NOMO-1 treated with DMSO at 0.1 percent for 48 hours (cell line): ENCODE measurements at regions not wholly inside any gene's neighbourhood (a gene's known extent, or its start where the extent isn't known, plus 50 kb on each side); places are given as distances from the start of the nearest gene placed in this dataset.

Source experiments
- DNase-seq: peaks from one replicate; lab custom pipeline; 2025; ENCODE audit not compliant: unreplicated experiment; lab: John Stamatoyannopoulos, UW

DNA sequence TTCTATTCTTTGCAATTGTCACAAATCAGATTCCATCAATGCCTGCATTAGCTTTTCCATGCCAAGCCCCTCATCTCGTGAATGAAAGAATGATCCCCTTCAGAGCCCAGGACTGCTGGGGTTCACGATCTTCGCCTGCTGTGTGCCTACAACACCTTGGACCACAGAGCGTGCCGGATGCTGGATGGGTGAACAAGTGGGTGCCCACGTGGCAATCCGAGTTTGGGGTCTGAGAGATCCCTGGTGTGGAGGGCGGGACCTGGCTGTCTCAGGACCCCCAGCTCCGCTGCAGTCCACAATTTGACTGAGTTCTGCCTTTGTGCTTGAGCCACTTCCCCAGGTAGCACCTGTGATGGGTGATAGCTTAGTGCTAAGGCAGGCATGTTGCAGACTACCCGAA, 317.0 kb downstream of the GALR1 start:
- no peak for DNase-seq

DNA sequence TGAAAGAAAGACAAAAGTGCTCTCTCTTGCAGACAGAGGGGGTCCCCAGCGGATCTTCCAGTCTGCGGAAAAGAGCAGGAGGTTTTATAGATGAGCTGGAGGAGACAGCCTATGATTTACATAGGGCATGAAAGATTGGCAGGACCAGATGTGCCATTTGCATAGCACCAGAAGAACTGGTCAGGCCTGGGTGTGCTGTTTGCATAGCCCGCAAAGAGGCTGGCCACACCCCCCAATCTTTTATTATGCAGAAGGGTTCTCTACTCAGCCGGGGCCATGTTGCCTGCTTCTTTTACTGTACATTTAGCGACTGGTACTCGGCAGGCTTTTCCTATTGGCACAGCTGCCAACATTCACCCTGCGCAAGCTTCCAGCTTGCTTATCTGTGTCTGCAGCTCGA, 317.6 kb downstream of the GALR1 start:
- no peak for DNase-seq

DNA sequence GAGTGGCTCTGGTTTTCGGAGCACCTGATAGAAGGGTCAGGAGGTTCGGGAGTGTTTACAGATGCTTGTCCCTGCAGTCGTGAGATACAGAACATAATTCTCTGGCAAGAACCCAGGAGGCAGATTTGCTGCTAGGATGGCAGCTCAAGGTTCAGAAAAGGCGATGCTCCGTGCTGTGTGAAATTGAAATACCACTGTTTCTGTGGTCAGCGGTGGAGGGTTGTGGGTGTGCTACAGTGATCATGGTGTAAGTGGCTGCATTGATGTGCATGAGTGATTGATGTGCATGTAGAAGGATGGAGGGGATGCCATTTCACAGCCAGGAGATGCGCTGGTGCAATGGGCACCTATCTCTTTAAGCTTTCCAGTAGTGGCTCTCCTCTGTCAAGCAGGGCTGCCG, 322.1 kb downstream of the GALR1 start:
- no peak for DNase-seq

DNA sequence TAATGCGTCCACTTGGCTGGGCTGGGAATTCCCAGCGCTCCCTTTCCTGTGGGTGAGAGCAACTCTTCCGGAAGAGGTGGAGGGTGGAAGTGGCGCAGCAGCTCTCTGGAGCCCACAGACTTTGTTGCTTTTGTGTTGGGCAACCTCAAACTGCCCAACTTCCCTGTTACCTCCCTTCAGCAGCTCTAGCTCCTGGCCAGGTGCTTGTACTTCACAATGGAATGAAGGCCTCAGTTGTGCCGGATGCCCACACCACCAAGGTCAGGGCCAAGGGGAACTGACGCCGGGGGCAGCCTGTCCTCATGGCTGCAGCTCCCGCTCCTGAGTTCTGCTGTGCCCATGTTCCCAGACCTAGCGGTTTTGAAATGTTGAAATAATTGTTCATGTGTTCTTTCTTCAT, 322.9 kb downstream of the GALR1 start:
- DNase-seq, result peak; percentile 67

DNA sequence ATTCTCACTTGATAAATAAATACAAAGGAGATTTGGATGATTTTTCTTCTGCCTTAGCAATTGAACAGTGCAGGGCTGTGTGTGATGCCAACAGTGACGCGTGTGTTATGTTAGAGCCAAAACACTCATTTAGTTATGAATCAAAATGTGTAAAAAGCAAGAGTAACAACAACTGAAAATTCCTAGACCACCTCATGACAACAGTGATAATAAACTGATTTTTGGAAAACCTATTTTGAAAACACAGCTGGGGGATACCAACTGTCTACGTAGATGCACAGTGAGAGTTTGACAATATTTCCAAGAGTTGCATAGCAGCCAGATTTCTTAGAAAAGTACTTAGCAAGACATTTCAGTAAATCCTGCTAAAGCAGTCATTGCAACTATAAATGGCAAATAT, 323.9 kb downstream of the GALR1 start:
- no peak for DNase-seq

DNA sequence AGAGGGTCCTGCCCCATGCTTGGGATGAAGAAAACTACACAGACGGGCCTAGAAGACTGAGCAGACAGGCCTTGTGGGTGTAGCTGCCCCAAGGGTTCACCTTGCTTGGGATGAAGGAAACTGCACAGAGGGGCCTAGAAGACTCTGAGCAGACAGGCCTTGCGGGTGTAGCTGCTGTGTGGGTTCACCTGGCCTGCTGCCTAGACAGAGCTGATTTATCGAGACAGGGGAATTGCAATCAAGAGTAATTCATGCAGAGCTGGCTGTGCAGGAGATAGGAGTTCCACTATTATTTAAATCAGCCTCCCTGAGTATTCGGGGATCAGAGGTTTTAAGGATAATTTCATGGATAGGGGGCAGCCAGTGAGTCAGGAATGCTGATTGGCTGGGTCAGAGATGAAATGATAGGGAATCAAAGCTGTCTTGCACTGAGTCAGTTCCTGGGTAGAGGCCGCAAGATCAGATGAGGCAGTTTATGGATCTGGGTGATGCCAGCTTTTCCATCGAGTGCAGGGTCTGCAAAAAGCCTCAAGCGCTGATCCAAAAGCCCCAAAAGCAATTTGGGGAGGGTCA, 341.4 kb downstream of the GALR1 start:
- DNase-seq, result no peak

DNA sequence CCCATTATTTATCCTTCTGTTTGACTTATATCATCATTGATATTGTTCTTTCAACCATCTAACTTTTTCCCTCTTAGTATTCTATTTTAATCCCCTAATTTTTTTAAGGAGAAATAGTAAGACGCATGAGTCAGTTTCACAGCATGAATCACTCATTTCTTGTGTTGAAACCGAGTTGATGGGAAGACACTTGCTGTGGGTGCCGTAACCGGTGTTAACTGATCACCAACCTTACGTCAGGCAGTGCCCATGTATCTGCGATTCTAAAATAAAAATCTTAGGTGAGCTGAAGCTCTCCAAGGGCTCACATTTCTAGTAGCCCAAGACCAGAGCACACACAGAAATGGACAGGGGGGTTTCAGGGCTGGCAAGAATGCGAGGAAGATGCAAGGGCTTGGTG, 348.1 kb downstream of the GALR1 start:
- DNase-seq, result peak; percentile 5

DNA sequence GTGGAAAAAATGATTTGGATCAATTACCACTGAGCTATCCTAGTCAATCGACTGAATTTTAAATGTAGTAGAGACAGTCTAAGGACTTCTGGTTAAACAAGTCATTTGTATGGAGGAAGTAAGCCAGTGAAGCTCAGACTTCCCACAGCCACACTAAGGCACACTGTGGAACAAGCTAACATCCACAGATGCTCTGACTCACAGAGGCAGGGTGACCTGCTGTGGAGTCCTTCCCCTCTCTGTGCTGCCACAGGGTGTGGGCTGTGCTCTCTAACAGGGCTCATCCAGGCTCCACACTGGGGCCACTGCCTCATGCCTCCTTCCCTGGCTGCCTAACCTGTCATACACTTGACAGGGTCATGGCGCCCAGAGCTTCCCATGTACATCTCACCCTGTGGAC, 351.0 kb downstream of the GALR1 start:
- no peak for DNase-seq

DNA sequence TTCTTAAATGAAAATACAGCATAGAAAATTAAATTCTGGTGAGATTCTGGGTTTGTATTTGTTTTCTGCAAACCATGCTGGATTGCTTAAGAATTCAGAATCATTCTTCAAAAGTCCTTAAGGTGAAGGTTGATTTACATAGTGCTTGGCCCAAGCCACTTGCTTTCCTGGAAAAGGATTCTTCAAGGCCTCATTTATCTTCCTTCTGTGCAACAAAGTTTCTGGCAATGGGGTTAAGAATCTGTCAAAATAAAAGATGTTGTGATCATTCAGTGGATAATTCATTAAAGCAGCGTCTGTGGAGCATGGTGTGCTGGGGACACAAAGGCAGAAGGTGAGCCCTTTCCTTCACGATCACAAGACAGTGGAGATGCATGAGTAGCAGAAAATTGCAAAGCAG, 351.9 kb downstream of the GALR1 start:
- DNase-seq, result no peak

DNA sequence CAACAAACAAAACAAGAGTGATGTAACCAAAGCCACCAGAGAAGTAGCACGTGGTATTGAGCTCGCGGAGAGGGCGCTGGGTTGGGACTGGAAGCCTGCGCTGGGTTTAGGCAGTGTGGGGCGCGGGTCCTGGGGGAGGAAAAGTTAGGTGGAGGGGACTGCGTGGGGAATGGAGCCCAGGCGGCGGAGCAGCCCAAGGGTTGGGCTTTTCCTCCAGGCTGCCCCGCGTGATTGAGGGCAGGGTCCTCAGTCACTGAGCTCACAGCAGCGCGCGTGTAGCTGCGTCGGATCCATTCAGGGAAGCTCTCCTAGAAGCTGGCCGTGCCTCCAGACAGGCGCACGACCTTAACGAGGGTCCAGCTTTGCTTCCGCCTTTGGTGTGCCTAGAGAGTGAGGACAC, 357.4 kb downstream of the GALR1 start:
- no peak for DNase-seq

DNA sequence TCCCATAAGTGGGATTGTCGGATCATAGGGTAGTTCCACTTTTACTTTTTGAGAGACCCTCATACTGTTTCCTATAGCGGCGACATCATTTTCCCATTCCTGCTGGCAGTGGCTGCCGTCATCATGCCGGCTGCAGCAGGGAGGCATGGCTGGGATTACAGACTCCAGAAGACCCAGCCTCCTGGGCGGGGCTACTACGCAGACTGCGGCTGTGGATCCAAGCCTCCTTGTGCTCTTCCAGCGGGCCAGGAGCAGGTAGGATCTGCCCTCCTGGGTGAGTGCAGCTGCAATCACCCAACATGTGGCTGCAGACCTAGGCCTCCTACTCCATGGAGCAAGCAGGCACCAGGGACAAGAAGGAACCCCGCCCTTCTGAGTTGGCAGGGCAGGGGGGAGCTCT, 359.2 kb downstream of the GALR1 start:
- no peak for DNase-seq

DNA sequence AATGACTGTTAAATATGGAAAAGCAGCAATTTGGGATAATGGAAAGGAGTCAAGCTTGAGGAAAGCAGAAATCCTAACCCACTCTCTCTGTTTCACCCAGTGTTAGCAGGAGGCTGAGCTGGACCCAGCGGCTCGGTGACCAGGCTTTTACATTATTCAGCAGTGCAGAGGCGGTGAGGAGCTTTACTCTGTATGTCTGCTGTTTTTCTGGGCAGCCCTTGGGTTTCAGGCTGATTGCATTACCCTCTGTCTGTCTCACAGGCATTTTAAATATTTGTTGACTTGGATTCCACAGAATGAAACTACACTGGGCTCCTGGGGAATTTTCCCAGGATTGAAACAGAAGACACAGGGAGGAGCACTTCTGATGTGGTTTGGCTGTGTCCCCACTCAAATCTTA, 368.0 kb downstream of the GALR1 start:
- no peak for DNase-seq

DNA sequence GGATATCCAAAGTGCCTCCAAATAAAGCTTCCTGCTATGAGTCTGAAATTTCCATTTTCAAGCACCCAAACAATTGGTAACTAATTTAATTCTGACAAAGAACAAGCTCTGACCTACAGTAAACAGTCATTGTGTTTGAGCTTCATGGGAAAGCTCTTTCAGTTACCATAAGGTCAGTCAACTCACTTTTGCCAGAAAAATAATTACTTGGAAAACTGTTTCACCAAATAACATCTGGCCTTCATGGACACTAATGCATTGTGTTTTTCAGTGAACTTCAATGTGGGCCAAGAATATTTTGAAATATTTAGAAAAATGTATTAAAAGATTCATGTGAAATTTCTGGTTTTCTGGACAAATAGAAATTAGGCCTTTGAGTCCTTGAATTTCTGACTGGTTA, 369.9 kb downstream of the GALR1 start:
- no peak for DNase-seq

DNA sequence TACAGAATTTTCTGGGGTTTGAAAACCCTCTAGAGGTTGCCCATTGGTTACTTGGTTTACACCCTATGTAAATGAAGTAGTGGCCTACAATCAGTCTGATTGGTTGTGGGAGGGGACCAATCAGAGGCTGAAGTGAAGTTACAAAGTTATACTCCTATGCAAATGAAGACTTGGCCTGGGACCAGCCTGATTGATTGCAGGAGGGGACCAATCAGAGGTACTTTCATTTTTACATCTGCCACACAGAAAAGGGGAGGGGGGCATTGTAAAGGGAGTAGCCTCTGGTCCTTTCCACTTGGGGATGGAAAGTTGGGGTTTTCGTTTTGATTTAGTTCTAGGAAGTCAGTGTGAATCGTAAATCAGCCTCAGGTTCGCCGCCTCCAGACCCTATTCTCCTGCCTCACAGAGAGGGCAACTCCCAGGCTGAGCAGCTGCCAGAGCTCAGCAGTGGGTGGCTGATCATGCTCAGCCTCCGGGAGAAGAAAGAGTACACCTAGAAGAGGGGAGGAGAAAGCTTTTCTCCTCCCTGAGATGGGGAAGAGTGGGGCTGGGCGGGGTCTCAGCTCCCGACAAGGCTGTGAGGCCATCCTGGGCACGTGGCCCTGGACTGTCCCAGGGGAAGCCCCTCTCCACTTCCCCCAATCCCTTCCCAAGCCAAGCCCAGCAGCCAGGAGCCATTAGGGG, 372.5 kb downstream of the GALR1 start:
- peak; percentile 2 for DNase-seq

DNA sequence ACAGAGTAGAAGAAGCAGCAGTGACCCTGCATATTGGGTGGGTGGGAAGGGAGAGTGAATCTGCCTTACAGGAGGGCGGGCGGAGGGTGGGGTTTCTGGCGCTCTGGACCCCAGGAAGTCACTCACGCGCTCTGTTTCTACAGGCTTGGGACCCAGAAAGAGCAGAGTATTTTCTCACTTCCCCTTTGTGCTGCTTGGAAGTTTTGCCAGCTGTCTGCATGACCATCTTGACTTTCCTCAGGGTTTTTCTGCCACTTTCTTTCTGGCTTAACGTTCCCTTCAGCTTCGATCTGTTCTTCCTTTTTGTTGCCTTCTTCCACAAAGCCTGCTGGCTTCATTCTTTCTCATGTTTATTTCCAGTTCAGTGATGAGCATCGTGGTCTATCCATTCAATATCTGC, 383.1 kb downstream of the GALR1 start:
- peak; percentile 37 for DNase-seq

DNA sequence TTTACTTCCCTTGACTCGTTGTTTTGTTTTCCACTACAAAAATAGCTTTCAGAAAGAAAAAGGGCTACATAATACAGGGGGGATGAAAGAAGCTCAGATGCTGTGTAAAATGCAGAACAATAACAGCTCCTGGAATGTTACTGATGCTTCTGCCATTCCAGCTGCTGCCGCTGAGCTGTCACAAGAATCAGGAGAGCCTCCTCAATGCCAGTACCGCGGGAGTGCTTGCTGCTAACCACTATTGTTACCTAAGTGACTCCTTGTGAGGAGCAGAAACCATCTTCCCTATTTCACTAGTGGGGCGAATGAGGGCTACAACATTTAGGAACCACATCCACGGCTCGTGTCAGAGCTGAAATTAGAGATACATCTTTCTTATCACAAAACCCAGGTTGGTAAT, 384.8 kb downstream of the GALR1 start:
- no peak for DNase-seq

DNA sequence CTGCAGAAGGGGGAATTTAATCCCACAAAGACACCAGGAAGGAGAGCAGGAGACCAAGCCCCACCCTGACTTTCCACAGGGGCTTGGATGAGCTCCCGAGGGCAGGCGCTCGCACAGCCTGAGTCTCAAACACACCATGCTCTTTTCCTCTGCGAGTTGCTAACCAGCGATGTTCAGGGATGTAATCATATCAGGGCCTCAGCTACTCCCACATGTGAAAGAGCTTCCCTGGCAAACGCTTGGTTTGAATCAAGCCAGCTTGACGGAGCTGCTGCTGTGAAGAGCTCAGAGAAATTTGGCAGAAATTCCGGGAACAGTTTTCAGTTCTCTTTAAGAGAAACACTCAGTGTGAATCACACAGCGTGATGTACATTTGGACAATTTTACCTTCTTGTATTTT, 385.8 kb downstream of the GALR1 start:
- DNase-seq, result no peak

DNA sequence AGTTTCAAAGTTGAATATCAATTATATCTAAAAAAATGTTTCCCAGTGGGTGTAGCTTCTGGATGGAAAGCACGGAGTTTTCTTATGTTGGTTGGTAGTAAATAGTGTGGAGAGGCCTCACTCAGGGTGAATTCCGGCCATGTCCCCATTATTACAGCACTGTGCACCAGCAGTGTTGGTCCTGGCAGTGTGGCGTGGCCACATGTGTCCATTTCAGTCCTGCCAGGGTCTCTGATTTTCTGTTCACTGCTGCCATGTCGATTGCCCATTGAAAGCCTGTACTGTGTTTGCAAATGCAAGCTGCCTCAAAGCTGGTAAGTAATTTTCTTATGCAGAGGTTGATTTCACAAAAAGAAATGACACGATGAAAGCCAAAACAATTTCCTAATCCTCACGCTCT, 386.2 kb downstream of the GALR1 start:
- DNase-seq, result no peak

DNA sequence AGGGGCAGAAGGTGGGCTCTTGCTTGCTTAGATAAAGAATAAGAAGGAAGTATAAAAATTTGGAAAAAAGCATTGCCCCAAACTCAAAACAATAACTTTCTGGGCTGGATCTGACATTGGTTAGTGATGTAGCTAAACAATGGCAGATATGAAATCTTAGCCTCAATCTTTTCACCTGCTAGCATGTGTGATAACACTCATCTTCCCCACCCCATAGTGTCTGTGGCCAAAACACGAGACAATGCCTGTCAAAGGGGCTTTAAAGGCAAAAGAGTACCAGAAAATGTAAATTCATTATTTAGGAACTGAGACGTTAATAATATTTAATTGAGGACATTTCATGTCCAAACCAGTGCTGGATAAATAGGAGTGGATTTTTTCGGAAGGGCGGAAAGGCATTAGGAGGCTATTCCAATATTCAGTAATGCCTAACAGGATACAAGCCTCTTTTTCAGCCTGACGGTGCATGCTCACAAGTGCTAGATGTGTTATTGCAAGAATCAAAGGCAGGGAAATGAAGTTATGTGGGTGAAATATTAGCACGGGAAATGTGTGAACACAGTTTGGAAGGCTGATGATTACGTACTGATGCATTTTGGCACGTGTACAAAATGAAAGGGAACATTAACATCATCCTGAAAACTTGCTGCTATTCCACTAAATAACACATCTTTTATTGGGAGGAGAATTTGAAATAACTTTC, 395.7 kb downstream of the GALR1 start:
- no peak for DNase-seq

DNA sequence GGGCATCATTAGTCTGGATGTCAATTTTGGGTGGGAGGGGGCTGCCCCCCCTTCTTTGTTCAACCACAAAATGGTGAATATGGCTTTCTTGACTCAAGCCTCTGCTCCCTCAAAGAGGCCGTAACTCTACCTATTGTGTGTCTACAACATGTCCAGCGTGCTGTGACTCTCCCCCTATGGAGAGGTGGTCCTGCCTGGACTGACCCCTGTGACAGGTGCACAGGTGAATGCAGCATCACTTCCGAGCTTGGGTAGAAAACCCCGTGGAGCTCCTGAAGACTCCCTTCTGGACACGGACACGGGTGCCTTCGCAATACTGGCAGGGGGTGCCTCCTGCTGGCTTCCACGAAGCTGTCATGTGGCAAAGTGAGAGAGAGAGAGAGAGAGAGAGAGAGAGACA, 397.8 kb downstream of the GALR1 start:
- no peak for DNase-seq

DNA sequence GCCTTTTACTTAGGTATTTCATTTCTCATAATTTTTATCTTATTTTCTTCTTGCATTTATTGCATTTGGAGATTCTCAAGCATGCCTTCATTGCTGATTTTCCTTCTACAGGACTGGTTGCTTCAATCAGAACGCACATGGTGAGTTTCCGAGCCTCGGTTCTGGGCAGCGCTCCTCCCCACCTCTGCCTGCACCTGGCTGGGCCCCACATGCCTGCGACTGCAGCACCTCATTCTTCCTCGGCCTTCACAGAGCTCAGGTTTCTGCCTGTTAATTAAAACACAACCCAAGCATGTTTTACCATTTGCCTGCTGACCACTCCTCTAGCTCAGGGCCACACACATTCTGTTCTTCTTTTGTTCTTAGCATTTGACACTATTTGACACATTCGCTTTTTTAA, 398.8 kb downstream of the GALR1 start:
- no peak for DNase-seq

DNA sequence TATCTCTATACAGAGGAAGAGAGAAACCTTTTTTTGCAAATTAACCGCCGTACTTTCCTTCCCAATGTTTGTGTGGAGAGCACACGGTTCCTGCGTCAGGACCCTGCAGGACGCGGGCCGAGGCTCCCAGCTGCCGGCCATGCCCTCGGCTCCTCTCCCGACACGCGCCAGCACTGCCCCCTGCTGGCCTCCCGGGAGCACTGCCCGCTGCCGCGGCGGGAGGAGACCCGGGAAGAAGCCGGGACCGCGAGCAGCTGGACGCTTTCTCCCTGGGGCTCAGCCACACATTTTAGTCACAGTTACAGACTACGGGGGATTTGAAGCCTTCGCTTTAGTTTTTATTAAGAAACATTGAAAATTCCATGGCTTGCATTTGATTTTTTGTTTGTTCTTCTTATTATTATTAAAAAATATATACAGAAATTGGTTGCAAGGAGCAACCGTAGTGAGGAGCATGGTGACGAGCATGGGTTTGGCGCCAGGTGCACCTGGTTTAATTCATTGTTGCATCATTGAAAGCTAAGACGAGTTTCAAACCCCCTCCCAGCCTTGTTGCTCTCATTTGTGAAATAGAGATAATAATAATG, 401.2 kb downstream of the GALR1 start:
- DNase-seq, result peak; percentile 22
